ENCODE measurements at regions not wholly inside any gene's neighbourhood (a gene's known extent, or its start where the extent isn't known, plus 50 kb on each side); places are given as distances from the start of the nearest gene placed in this dataset.
A peak's percentile ranks its signal among the peaks of the same experiment; 100 is the strongest.
"Not testable (repeated sequence)": the region's sequence is repeated elsewhere in the genome, so short reads cannot be mapped to it uniquely, and the experiment has no call there.

DNA sequence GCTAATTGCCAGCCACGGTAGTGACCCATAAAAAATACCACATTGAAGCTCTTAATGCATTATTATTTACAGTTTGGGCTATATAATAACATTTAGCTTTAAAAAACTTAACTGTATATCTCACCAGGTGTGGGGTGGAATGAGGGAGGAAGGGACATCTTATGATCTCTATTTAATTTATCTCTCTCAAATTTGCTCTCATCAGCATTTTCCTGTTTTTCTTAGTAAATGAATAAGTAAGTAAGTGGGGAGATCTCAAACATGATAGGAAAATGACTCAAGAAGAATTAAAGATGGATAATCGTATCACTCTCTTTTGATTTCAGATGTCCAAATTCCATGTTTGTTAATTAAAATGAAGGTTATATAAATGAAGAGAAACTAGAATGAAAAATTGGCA lies 200.7 kb upstream of the NR3C2 start:
- no peak for DNase-seq (ENCODE audit: low read depth)

DNA sequence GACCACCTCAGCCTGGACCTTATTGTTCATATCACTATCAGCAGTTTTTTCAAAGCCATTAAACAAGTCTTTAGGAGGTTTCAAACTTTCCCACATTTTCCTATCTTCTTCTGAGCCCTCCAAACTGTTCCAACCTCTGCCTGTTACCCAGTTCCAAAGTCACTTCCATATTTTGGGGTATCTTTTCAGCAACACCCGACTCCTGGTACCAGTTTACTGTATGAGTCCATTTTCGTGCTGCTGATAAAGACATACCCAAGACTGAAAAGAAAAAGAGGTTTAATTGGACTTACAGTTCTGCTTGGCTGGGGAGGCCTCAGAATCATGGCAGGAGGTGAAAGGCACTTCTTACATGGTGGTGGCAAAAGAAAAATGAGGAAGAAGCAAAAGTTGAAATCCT lies 195.9 kb upstream of the NR3C2 start:
- DNase-seq (ENCODE audit: low read depth): not testable (repeated sequence)

DNA sequence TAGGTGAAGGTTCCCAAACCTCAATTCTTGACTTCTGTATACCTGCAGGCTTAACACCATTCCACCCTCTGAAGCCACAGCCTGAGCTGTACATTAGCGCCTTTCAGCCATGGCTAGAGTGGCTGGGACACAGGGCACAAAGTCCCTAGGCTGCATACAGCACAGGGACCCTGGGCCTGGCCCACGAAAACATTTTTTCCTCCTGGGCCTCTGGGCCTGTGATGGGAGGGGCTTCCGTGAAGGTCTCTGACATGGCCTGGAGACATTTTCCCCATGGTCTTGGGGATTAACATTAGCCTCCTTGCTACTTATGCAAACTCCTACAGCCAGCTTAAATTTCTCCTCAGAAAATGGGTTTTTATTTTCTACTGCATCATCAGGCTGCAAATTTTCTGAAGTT lies 195.2 kb upstream of the NR3C2 start:
- not testable (repeated sequence) for DNase-seq (ENCODE audit: low read depth)

DNA sequence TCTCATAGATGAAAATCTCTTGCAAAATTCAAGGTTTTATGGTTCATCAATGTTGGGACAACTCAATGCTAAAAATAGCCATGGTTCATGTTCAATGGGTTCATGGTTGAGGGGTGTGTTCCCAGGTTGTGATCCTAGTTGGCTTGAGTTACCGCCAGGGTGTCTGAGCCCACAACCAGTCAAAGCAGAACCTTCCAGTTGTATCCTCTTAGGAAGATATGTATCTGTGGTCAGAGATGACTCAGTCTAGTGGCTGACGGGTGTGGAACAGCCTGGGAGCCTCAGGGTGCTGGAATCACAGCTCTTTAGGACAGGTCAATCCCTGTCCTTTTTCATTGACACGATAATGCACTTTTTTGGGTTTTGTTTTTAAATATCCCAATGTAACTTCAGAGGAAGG lies 192.3 kb upstream of the NR3C2 start:
- peak; percentile 11 for DNase-seq (ENCODE audit: low read depth)

DNA sequence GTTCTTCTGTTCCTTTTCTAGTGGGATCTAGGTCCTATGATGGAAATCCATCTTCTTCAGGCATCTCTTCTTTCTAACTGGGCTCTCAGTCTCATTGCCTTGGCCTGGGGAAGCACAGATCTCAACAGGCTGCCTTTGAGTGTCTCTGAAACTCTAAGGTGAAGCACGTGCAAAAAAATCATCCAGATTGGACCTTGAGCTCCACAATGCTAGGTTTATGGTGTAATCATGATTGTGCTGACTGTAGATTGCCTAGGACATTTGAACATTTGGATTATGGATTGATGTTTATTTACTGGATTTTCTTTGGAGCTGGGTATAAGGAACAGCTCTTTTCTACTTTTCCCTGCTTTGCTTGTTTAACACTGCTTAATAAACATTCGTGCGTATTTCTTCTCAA lies 191.5 kb upstream of the NR3C2 start:
- DNase-seq (ENCODE audit: low read depth): no peak

DNA sequence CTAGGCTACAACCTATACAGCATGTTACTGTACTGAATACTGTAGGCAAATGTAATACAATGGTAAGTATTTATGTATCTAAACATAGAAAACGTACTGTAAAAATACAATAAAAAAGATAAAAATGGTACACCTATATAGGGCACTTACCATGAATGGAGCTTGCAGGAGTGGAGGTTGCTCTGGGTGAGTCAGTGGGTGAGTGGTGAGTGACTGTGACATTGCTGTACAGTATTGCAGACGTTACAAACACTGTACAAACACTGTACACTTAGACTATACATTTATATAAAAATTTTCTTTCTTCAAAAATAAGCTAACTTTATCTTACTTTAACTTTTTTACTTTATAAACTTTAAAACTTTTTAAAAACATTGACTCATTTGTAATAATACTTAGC lies 190.3 kb upstream of the NR3C2 start:
- DNase-seq (ENCODE audit: low read depth): no peak

DNA sequence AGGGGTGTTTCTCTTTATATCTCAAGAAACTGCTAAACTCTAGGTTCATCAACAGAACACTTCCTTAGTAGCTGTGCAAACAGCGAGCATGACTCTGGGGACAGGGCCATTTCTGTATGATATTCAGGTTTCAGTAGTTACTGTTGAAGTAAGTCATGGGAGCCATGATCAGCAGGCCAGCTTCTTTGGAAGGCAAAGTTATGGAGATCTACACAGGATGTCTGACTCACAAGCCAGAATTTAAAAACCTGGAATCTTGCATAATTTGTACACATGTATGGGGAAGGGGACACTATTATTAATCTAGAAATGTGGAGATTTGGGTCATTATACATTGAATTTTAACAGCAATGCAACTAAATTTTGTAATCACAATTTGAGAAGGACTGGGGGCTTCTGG lies 187.8 kb upstream of the NR3C2 start:
- no peak for DNase-seq (ENCODE audit: low read depth)

DNA sequence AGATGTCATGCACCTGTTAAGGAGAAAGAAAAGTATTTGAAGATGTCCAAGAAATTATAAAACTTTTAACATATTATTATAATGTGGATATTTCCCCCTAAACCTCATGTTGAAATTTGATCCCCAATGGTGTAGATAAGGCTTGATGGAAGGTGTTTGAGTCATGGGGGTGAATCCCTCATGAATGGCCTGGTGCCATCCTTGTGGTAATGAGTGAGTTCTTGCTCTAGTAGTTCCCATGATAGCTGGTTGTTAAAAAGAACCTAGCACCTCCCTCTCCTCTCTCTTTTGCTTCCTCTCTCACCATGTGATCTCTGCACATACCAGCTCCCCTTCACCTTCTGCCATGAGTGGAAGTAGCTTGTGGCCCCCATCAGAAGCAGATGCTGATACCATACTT lies 176.6 kb upstream of the NR3C2 start:
- no peak for DNase-seq (ENCODE audit: low read depth)

DNA sequence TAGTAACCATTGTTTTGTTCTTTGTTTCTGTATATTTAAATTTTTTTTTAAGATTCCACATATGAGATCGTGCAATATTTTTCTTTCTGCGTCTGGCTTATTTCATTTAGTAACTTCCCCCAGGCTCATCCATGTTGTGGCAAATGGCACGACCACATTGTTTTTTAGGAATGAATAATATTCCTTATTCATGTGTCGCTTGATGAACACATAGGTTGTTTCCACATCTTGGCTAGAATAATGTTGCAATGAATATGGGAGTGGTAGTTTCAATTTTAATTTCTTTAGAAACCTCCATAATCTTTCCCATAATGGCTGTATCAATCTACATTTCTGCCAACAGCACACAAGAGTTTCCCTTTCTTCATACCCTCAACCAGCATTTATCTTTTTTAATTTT lies 166.8 kb upstream of the NR3C2 start:
- no peak for DNase-seq (ENCODE audit: low read depth)

DNA sequence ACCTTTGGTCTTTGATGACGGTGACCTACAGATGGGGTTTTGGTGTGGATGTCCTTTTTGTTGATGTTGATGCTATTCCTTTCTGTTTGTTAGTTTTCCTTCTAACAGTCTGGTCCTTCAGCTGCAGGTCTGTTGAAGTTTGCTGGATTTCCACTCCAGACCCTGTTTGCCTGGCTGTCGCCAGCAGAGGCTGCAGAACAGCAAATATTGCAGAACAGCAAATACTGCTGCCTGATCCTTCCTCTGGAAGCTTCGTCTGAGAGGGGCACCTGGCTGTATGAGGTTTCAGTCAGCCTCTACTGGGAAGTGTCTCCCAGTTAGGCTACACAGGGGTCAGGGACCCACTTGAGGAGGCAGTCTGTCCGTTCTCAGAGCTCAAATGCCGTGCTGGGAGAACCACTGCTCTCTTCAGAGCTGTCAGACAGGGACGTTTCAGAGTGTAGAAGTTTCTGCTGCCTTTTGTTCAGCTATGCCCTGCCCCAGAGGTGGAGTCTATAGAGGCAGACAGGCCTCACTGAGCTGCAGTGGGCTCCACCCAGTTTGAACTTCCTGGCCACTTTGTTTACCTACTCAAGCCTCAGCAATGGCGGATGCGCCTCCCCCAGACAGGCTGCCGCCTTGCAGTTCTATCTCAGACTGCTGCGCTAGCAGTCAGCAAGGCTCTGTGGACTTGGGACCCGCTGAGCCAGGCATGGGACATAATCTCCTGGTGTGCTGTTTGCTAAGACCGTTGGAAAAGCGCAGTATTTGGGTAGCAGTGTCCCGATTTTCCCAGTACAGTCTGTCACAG lies 156.4 kb upstream of the NR3C2 start:
- not testable (repeated sequence) for DNase-seq (ENCODE audit: low read depth)

DNA sequence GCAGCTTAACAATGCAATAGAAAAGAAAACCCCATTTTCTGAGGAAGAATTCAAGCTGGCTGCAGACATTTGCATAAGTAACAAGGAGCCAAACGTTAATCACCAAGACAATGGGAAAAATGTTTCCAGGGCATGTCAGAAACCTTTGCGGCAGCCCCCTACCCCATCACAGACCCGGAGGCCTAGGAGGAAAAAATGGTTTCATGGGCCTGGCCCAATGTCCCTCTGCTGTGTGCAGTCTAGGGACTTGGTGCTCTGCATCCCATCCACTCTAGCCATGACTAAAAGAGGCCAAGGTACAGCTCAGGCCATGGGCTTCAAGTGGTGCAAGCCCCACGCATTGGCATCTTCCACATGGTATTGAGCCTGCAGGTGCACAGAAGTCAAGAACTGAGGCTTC lies 147.0 kb upstream of the NR3C2 start:
- DNase-seq (ENCODE audit: low read depth): no peak

DNA sequence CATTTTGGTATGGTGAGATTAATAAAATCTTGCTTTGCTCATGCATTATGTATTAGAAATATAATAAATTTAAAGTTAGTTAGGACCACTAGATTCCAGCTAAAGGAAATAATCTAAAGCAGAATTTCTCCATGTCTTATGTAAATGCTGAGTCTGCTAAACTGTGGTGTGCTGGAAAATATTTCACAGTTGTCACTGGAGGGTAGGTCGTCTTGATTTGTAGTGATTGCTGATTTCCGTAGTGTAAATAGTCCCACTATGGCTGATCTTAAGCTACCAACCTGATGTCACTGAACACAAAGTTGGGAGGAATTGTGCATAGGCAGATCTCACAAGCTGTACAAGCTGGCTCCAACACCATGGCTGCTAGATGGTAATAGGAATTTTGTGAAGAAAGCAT lies 133.4 kb upstream of the NR3C2 start:
- no peak for DNase-seq (ENCODE audit: low read depth)

DNA sequence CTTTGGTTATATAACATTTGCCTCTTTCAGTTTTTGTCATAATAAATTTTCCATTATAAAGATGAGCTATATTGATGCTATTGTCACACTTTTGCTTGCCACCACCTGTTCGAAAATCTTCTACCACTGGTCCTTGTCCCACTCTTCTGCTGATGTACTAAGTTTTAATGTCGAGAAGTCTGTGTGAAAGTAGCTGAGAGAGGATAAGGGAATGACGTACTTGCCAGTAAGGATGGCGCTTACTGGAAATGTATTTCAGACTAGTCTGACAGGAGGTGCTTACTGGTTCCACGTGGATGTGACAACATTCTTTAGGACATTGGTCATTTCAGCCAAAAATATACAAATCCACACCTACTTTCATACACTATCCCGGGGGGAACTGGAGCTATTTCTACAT lies 132.7 kb upstream of the NR3C2 start:
- DNase-seq (ENCODE audit: low read depth): no peak

DNA sequence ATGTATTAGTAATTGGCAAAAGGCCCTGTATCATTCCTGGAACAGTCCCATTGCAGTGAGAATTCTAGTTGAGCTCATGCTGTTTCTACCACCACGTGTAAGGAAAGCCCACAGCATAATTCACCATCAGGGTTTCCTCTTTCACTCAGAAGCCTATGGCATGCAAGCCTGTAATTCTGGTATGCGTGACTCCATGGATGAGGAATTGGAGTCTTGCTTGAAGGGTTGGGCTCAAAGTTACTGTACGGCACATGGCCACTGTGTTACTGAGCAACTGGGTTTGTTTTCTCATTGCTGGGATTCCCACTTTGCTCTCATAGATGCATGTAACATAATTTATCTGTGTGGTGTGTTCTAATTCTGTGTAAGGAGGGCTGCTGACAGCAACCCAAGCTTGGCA lies 132.3 kb upstream of the NR3C2 start:
- DNase-seq (ENCODE audit: low read depth): no peak

DNA sequence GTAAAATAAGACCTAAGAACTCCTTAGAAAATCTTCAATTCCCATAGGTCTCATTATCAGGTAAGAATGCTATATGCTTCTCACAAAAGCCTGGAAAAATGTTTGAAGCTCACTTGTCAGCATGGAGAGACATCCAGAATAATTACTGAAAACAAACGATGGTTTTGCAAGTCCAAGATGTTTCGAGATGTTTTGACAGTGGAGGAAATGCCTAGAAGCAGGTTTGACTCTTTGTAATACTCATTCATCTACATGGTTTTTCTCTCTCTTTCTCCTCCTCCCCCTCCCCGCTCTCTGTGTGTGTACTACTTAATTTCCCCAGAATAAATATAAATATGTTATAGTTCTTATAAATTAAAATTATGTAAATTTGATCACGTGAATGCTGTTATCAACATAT lies 131.9 kb upstream of the NR3C2 start:
- DNase-seq (ENCODE audit: low read depth): no peak

DNA sequence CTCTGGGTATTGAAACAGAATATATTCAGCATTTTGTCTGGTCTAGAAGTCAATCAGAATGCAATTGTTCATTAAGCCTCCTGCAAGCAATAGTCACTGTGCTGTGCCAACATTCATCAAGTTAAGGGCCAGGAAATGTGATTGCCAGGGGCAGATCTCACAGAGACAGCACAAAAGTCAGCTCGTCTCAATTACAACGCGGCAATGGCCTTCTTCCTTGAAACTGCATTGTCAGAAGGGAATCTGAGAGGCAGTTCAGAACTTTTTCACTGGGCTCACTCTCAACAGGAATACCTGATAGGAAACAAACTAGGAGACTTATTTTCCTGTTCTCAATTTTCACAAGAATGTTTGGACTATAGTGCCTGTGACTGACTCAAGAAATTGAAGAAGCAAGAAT lies 131.1 kb upstream of the NR3C2 start:
- no peak for DNase-seq (ENCODE audit: low read depth)

DNA sequence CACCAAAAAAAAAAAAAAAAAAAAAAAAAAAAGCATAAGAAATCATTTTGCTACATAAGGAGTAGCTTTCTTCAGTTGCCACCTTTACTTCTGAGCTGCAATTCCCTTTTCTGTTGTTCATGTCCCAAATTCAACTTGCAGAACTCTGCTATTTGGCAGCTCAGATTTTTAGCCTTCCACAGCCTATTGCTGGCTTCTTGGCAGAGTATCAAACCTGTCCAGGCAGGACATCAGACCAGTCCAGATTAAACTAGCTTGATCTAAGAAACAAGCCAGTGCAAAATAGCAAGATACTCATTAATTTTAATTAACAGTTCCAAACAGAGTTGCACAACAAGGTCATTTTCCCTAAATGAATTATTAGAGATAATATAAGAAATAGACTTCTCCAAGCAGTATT lies 123.6 kb upstream of the NR3C2 start:
- no peak for DNase-seq (ENCODE audit: low read depth)

DNA sequence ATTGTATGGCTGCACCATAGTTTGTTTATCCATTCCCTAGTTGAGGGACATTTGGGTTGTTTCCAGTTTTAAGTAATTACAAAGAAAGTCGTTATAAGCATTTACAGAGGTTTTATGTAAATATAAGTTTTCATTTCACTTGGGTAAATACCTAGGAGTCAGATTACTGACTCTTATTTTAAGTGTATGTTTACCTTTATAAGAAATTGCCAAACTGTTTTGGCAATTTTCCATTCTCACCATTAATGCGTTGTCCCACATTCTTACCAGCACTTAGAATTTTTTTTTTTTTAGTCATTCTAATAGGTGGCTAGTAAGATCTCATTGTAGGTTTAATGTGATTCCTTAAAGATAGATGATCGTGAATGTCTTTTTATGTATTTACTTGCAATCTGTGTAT lies 121.5 kb upstream of the NR3C2 start:
- no peak for DNase-seq (ENCODE audit: low read depth)

DNA sequence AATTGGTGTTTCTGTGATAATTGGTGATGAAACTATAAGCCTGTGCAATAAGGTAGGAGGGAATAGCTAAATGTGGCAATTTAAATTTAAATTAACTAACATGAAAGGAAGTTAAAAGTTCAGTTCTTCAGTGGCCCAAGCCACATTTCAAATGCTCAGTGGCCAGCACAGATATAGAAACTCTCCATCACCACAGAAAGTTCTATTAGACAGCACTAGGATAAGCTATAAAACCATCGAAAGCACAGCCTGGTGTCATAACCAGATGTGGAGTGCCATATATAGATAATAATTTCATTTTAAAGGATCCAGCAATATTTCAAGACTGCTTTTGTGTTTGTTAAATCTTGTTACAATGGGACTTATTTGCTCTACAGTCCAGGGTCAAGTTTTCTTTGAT lies 119.3 kb upstream of the NR3C2 start:
- no peak for DNase-seq (ENCODE audit: low read depth)

DNA sequence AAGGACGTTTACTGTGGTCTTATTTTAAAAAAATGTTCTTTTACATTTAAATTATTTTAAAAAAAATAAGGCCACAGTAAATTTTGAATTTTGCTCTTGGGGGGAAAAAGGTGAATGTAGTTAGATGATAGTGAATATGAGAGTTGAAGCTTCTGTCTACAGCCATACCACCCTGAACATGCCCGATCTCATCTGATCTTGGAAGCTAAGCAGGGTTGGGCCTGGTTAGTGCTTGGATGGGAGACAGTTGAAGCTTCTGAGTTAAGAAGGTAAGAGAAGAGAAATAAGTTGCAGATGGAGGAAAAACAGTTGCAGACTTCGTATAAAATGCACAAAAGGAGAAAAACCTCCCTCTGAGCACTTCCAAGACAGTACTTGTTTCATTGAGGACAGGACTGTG lies 115.6 kb upstream of the NR3C2 start:
- no peak for DNase-seq (ENCODE audit: low read depth)

DNA sequence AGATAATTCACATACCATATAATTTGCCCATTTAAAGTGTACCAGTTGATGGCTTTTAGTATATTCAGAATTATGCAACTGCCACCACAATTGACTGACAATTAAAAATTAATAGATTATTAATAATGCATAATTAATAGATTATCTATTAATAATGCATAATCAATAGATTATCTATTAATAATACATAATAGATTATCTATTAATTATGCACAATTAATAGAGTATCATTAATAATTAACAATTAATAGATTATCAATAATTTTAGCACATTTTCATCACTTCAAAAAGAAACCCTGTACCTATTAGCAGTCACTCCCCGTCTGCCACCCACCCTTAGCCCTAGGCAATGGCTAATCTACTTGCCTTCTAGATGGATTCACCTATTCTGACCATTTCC lies 108.6 kb upstream of the NR3C2 start:
- no peak for DNase-seq (ENCODE audit: low read depth)

DNA sequence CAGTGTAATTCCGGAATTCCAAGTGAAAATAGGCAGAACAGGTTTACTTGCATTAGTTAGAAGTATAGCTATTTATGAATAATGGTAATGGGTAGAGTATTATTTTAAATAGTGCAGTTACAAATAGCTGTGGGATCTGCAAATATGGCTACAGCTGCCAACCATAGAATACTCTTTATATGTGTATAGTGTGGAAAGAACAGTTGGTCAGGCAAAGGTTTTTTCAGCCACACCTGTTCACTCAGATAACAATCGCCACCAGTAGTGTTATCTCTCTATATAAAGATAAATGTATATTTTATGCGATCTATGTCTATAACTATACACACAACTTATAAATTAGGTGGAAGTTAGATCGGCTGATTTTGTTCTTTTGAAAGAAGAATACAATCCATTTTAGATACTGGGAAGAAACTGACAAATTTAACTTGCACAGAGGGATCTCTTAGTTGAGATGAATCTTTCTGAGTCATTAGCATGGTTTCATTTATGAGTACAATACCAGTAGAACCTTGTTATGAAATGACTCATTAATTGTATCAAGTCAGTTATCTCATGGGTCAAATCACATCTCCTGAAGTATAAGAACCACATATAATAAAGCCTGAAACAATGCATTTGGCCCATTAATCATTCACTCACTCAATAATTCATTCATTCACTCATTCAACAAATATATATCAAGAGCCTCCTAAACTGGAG lies 100.9 kb upstream of the NR3C2 start:
- peak; percentile 6 for DNase-seq (ENCODE audit: low read depth)

DNA sequence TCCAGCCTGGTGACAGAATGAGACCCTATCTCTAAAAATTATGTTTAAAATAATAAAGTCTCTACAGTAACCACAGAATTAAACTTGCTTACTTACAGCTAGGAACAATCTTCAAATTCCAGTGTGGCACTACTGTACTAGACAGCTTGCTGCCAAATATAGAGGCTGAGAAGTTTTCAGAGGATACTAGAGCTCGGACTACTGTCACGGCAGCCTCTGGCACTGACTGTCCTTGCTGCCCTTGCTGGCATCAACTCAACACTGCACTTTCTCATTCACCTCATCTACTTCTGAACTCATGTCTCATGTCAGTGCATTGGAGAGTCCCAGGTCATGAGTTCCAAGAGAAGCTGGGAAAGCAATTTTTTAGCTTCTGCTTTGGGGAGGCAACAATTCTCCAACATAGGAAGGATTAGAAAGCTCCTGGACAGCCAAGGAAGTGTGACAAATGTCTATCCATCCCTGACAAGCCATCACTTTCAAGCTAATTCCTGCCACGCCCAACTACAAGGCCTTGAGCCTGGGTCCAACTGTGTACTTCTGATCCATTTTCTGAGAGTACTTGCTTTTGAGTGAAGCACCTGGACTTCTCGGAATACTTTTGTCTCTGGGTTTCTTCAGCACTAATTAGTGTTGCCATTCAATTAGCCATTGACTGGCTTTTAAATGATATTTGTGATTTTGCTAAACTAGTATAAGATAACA lies 98.6 kb upstream of the NR3C2 start:
- no peak for DNase-seq (ENCODE audit: low read depth)

All from HS-5 (cell line).